T-cell (primary cell): ENCODE measurements at regions not wholly inside any gene's neighbourhood (a gene's known extent, or its start where the extent isn't known, plus 50 kb on each side); places are given as distances from the start of the nearest gene placed in this dataset.

Source experiments
- ATAC-seq, 4 experiments: fragments of 200-7000 bp in 3 of 4; fragments of 150-1000 bp in 1 of 4; cut with Tn5 transposase; replicated peaks in 1 of 4; 1 replicate in 3 of 4; 2 replicates in 1 of 4; pipeline ENCODE4 v1.10.0; 2021; ENCODE audit warnings: moderate library complexity in 3 of 4, mild to moderate bottlenecking in 2 of 4, moderate number of reproducible peaks in 1 of 4
- CTCF ChIA-PET, 2 donors: fragments of 300-600 bp; sonication (Branson Sonifier 250); formaldehyde crosslinking; loops; one replicate each; lab custom pipeline; 2022; ENCODE audit warnings: antibody characterized with exemption in 2 of 2; lab: Charles Lee
- POLR2A ChIA-PET, 2 donors: fragments of 300-600 bp; sonication (Branson Sonifier 250); formaldehyde crosslinking; loops; one replicate each; lab custom pipeline; 2022; ENCODE audit warnings: antibody characterized with exemption in 2 of 2; lab: Charles Lee
- DNase-seq, 35 experiments: peaks; one replicate each; pipeline versions ENCODE4 v3.0.0 to v3.0.0-alpha.2; 2013 to 2023
- H3K27ac ChIP-seq: one replicate; pipeline ENCODE4 v1.5.1; 2013; ENCODE audit warnings: low read length
- H3K27me3 ChIP-seq, 2 experiments: replicated peaks in 1 of 2; 1 replicate in 1 of 2; 2 replicates in 1 of 2; pipeline versions ENCODE4 v1.6.1 to v1.7.0; 2013; ENCODE audit warnings: low read length in 1 of 2, mixed read lengths in 1 of 2; ENCODE audit not compliant: control insufficient read depth in 2 of 2, insufficient read depth in 2 of 2; ENCODE audit errors: extremely low read depth in 1 of 2
- H3K36me3 ChIP-seq, 2 donors: 1 replicate in 1 of 2; 2 replicates in 1 of 2; pipeline versions ENCODE4 v1.6.1 to v1.7.0; 2013; ENCODE audit warnings: low read length in 1 of 2; ENCODE audit not compliant: control insufficient read depth in 2 of 2, insufficient read depth in 1 of 2; ENCODE audit errors: extremely low read depth in 1 of 2
- H3K4me1 ChIP-seq, 2 experiments: 1 replicate in 1 of 2; 2 replicates in 1 of 2; pipeline versions ENCODE4 v1.6.1 to v1.7.0; 2013; ENCODE audit warnings: low read length in 2 of 2, mixed read lengths in 1 of 2; ENCODE audit not compliant: insufficient read depth in 2 of 2, control insufficient read depth in 1 of 2; ENCODE audit errors: extremely low read depth in 1 of 2
- H3K4me3 ChIP-seq, 2 donors: 1 replicate in 1 of 2; 2 replicates in 1 of 2; pipeline versions ENCODE4 v1.5.1 to v1.7.0; 2013; ENCODE audit warnings: mild to moderate bottlenecking in 2 of 2, low read length in 1 of 2, moderate library complexity in 1 of 2; ENCODE audit not compliant: control insufficient read depth in 1 of 2; ENCODE audit errors: extremely low read depth in 1 of 2
- H3K9me3 ChIP-seq: 2 replicates; pipeline ENCODE4 v1.7.0; 2013
- H3K27ac Mint-ChIP-seq, 2 donors: one replicate each; pipeline ENCODE4 v1.8.0; 2020 to 2021; ENCODE audit warnings: mild to moderate bottlenecking in 2 of 2, mixed read lengths in 2 of 2
- H3K27me3 Mint-ChIP-seq, 2 donors: one replicate each; pipeline ENCODE4 v1.8.0; 2021 to 2022; ENCODE audit warnings: mixed read lengths in 2 of 2
- H3K36me3 Mint-ChIP-seq: one replicate; pipeline ENCODE4 v1.8.0; 2021; ENCODE audit warnings: mixed read lengths
- H3K4me1 Mint-ChIP-seq, 3 donors: one replicate each; pipeline ENCODE4 v1.8.0; 2020 to 2022; ENCODE audit warnings: mixed read lengths in 3 of 3, mild to moderate bottlenecking in 1 of 3
- H3K4me3 Mint-ChIP-seq, 3 donors: one replicate each; pipeline ENCODE4 v1.8.0; 2020 to 2022; ENCODE audit warnings: mild to moderate bottlenecking in 3 of 3, mixed read lengths in 3 of 3, moderate library complexity in 3 of 3
- H3K9me3 Mint-ChIP-seq, 3 donors: one replicate each; pipeline ENCODE4 v1.8.0; 2020 to 2022; ENCODE audit warnings: mixed read lengths in 3 of 3
- WGBS: methylation state at CpG from one replicate; pipeline ENCODE4 v1.1.5; 2013; ENCODE audit warnings: missing lambda C conversion rate; ENCODE audit not compliant: insufficient coverage; 5-methylcytosine and 5-hydroxymethylcytosine counted together

- CTCF ChIA-PET, result no interaction called here
- Histone ChIP-seq H3K27ac (no peak overlapping the region), H3K4me3 (no peak overlapping the region), H3K36me3 (no peaks in the 10 kb centered on the region), H3K27me3 (no peaks in the 10 kb centered on the region), H3K4me1 (no peaks in the 10 kb centered on the region), H3K9me3 (no peaks in the 10 kb centered on the region)
- Mint-ChIP-seq H3K27ac (no peak overlapping the region), H3K36me3 (no peaks in the 10 kb centered on the region), H3K27me3 (peaks cover 0 to 3% of the 10 kb centered on the region in 2 donors), H3K4me1 (no peaks in the 10 kb centered on the region), H3K9me3 (no peaks in the 10 kb centered on the region), H3K4me3 (no peak overlapping the region)
- DNase-seq (no peak), ATAC-seq (no peak)
- POLR2A ChIA-PET, result no interaction called here
- 83% methylated on average over 5 of the region's 8 CpGs for WGBS
Observed at GRCh38 chr5:34531751-34532360, 124.3 kb upstream of the RAI14 start.

GRCh38 chr5:34533582-34534522 lies 122.3 kb upstream of the RAI14 start:
- no peaks in the 10 kb centered on the region for H3K27me3 ChIP-seq
- H3K4me3 ChIP-seq, result no peak overlapping the region
- DNase-seq, result no peak
- no peak for ATAC-seq
- H3K27ac ChIP-seq, result no peak overlapping the region
- H3K9me3 ChIP-seq, result no peaks in the 10 kb centered on the region
- Mint-ChIP-seq H3K4me3 (no peak overlapping the region), H3K4me1 (no peaks in the 10 kb centered on the region), H3K27me3 (peaks cover 0 to 6% of the 10 kb centered on the region in 2 donors), H3K9me3 (no peaks in the 10 kb centered on the region), H3K27ac (no peak overlapping the region), H3K36me3 (no peaks in the 10 kb centered on the region)
- no peaks in the 10 kb centered on the region for H3K36me3 ChIP-seq
- ChIA-PET CTCF (no interaction called here), POLR2A (no interaction called here)
- 84% methylated on average over 3 of the region's 4 CpGs for WGBS
- no peaks in the 10 kb centered on the region for H3K4me1 ChIP-seq

GRCh38 chr5:34534523-34535103 lies 121.5 kb upstream of the RAI14 start:
- Mint-ChIP-seq H3K9me3 (no peaks in the 10 kb centered on the region), H3K4me3 (no peak overlapping the region), H3K27me3 (peaks cover 5 to 13% of the 10 kb centered on the region in 2 donors), H3K4me1 (no peaks in the 10 kb centered on the region), H3K36me3 (no peaks in the 10 kb centered on the region), H3K27ac (no peak overlapping the region)
- no peak for ATAC-seq
- ChIA-PET CTCF (no interaction called here), POLR2A (no interaction called here)
- Histone ChIP-seq H3K4me3 (no peak overlapping the region), H3K9me3 (no peaks in the 10 kb centered on the region), H3K4me1 (no peaks in the 10 kb centered on the region), H3K36me3 (no peaks in the 10 kb centered on the region), H3K27ac (no peak overlapping the region), H3K27me3 (no peaks in the 10 kb centered on the region)
- DNase-seq, result no peak
- WGBS, result no CpG with 5 or more reads among the region's 4 CpGs

- no peak overlapping the region for H3K27ac Mint-ChIP-seq
- CTCF ChIA-PET, result no interaction called here
- WGBS, result 50% methylated on average over 1 of the region's 1 CpG
- no peak overlapping the region for H3K4me3 Mint-ChIP-seq
- Histone ChIP-seq H3K27ac (no peak overlapping the region), H3K9me3 (no peaks in the 10 kb centered on the region), H3K36me3 (no peaks in the 10 kb centered on the region), H3K4me3 (no peak overlapping the region), H3K27me3 (no peaks in the 10 kb centered on the region), H3K4me1 (no peaks in the 10 kb centered on the region)
- H3K9me3 Mint-ChIP-seq, result no peaks in the 10 kb centered on the region
- POLR2A ChIA-PET, result no interaction called here
- DNase-seq, result no peak
- peaks cover 11 to 19% of the 10 kb centered on the region in 2 donors for H3K27me3 Mint-ChIP-seq
- H3K4me1 Mint-ChIP-seq, result no peaks in the 10 kb centered on the region
- H3K36me3 Mint-ChIP-seq, result no peaks in the 10 kb centered on the region
- no peak for ATAC-seq
Observed at GRCh38 chr5:34535433-34535832, 120.7 kb upstream of the RAI14 start.

GRCh38 chr5:34535944-34536623 lies 120.0 kb upstream of the RAI14 start:
- DNase-seq (no peak), ATAC-seq (no peak)
- Histone ChIP-seq H3K9me3 (no peaks in the 10 kb centered on the region), H3K4me3 (no peak overlapping the region), H3K36me3 (no peaks in the 10 kb centered on the region), H3K27me3 (no peaks in the 10 kb centered on the region), H3K4me1 (no peaks in the 10 kb centered on the region), H3K27ac (no peak overlapping the region)
- H3K27ac Mint-ChIP-seq, result no peak overlapping the region
- ChIA-PET CTCF (no interaction called here), POLR2A (no interaction called here)
- no peaks in the 10 kb centered on the region for H3K4me1 Mint-ChIP-seq
- no peak overlapping the region for H3K4me3 Mint-ChIP-seq
- no peaks in the 10 kb centered on the region for H3K36me3 Mint-ChIP-seq
- WGBS, result no CpG with 5 or more reads among the region's 2 CpGs
- no peaks in the 10 kb centered on the region for H3K9me3 Mint-ChIP-seq
- H3K27me3 Mint-ChIP-seq, result peaks cover 17 to 26% of the 10 kb centered on the region in 2 donors

GRCh38 chr5:34536699-34537098 lies 119.4 kb upstream of the RAI14 start:
- Histone ChIP-seq H3K4me3 (no peak overlapping the region), H3K27me3 (peaks cover 0 to under 1% of the 10 kb centered on the region in 2 experiments), H3K36me3 (no peaks in the 10 kb centered on the region), H3K4me1 (no peaks in the 10 kb centered on the region), H3K9me3 (no peaks in the 10 kb centered on the region), H3K27ac (no peak overlapping the region)
- Mint-ChIP-seq H3K4me1 (no peaks in the 10 kb centered on the region), H3K27ac (no peak overlapping the region), H3K27me3 (peaks cover 23 to 32% of the 10 kb centered on the region in 2 donors), H3K4me3 (no peak overlapping the region), H3K9me3 (no peaks in the 10 kb centered on the region), H3K36me3 (no peaks in the 10 kb centered on the region)
- ChIA-PET CTCF (interaction anchor here in 1 of 2 donors (1.2 kb wide), 1 partner anchor 13 kb away, joined by 5 read pairs; no protein-coding TSS in a partner anchor), POLR2A (no interaction called here)
- DNase-seq, result no peak
- no peak for ATAC-seq
